ENCODE measurements at regions not wholly inside any gene's neighbourhood (a gene's known extent, or its start where the extent isn't known, plus 50 kb on each side); places are given as distances from the start of the nearest gene placed in this dataset.
"Not testable (repeated sequence)": the region's sequence is repeated elsewhere in the genome, so short reads cannot be mapped to it uniquely, and the experiment has no call there.

- no peak for DNase-seq (ENCODE audit: low read depth, low spot score)
- H3K9me3 ChIP-seq (ENCODE audit: low read depth, low read length) = no peaks in the 10 kb centered on the region
- H3K4me3 ChIP-seq = no peak overlapping the region
- H3K36me3 ChIP-seq (ENCODE audit: insufficient read depth, low read length) = no peaks in the 10 kb centered on the region
- TF ChIP-seq POLR2AphosphoS5 (IDR thresholded peaks at IDR 0.05; ENCODE audit: borderline replicate concordance, low read depth, low read length) (no peak), EZH2 (IDR thresholded peaks at IDR 0.05) (no peak), FOXP2 (optimal IDR thresholded peaks at IDR 0.05; ENCODE audit: control extremely low read depth, extremely low read length, insufficient read depth) (no peak)
- no peak overlapping the region for H3K27ac ChIP-seq
- H3K9ac ChIP-seq (ENCODE audit: insufficient read length) = no peak overlapping the region
These were observed 66.7 kb downstream of the SOX9 start for GRCh38 chr17:72187556-72187955.

- TF ChIP-seq POLR2AphosphoS5 (IDR thresholded peaks at IDR 0.05; ENCODE audit: borderline replicate concordance, low read depth, low read length) (no peak), EZH2 (IDR thresholded peaks at IDR 0.05) (no peak), FOXP2 (optimal IDR thresholded peaks at IDR 0.05; ENCODE audit: control extremely low read depth, extremely low read length, insufficient read depth) (no peak)
- DNase-seq (ENCODE audit: low read depth, low spot score) = no peak
- Histone ChIP-seq H3K36me3 (ENCODE audit: insufficient read depth, low read length) (no peaks in the 10 kb centered on the region), H3K9ac (ENCODE audit: insufficient read length) (no peak overlapping the region), H3K27ac (no peak overlapping the region), H3K9me3 (ENCODE audit: low read depth, low read length) (no peaks in the 10 kb centered on the region), H3K4me3 (no peak overlapping the region)
These were observed 68.0 kb downstream of the SOX9 start for GRCh38 chr17:72188801-72189200.

GRCh38 chr17:72189768-72190593 is 69.2 kb downstream of the SOX9 start:
- no peak for TF ChIP-seq EZH2 (IDR thresholded peaks at IDR 0.05)
- TF ChIP-seq FOXP2 (optimal IDR thresholded peaks at IDR 0.05; ENCODE audit: control extremely low read depth, extremely low read length, insufficient read depth) = no peak

GRCh38 chr17:72191356-72191755 is 70.5 kb downstream of the SOX9 start:
- no peak overlapping the region for H3K27ac ChIP-seq
- H3K4me3 ChIP-seq = no peak overlapping the region
- no peaks in the 10 kb centered on the region for H3K9me3 ChIP-seq (ENCODE audit: low read depth, low read length)
- no peaks in the 10 kb centered on the region for H3K36me3 ChIP-seq (ENCODE audit: insufficient read depth, low read length)
- TF ChIP-seq POLR2AphosphoS5 (IDR thresholded peaks at IDR 0.05; ENCODE audit: borderline replicate concordance, low read depth, low read length) (no peak), FOXP2 (optimal IDR thresholded peaks at IDR 0.05; ENCODE audit: control extremely low read depth, extremely low read length, insufficient read depth) (no peak), EZH2 (IDR thresholded peaks at IDR 0.05) (no peak)
- DNase-seq (ENCODE audit: low read depth, low spot score) = no peak
- H3K9ac ChIP-seq (ENCODE audit: insufficient read length) = no peak overlapping the region

More at GRCh38 chr17:72189768-72190593, 69.2 kb downstream of the SOX9 start:
- DNase-seq (ENCODE audit: low read depth, low spot score) = no peak
- H3K9ac ChIP-seq (ENCODE audit: insufficient read length) = no peak overlapping the region
- H3K27ac ChIP-seq = no peak overlapping the region
- no peaks in the 10 kb centered on the region for H3K9me3 ChIP-seq (ENCODE audit: low read depth, low read length)
- no peak overlapping the region for H3K4me3 ChIP-seq
- H3K36me3 ChIP-seq (ENCODE audit: insufficient read depth, low read length) = no peaks in the 10 kb centered on the region

GRCh38 chr17:72191921-72192799 is 71.3 kb downstream of the SOX9 start:
- Histone ChIP-seq H3K36me3 (ENCODE audit: insufficient read depth, low read length) (no peaks in the 10 kb centered on the region), H3K9ac (ENCODE audit: insufficient read length) (no peak overlapping the region), H3K27ac (no peak overlapping the region), H3K9me3 (ENCODE audit: low read depth, low read length) (no peaks in the 10 kb centered on the region), H3K4me3 (no peak overlapping the region)
- no peak for TF ChIP-seq POLR2AphosphoS5 (IDR thresholded peaks at IDR 0.05; ENCODE audit: borderline replicate concordance, low read depth, low read length)
- no peak for TF ChIP-seq EZH2 (IDR thresholded peaks at IDR 0.05)
- TF ChIP-seq FOXP2 (optimal IDR thresholded peaks at IDR 0.05; ENCODE audit: control extremely low read depth, extremely low read length, insufficient read depth) = no peak
- DNase-seq (ENCODE audit: low read depth, low spot score) = no peak

GRCh38 chr17:72192800-72193192 is 72.0 kb downstream of the SOX9 start:
- no peak for TF ChIP-seq FOXP2 (optimal IDR thresholded peaks at IDR 0.05; ENCODE audit: control extremely low read depth, extremely low read length, insufficient read depth)
- no peak for TF ChIP-seq POLR2AphosphoS5 (IDR thresholded peaks at IDR 0.05; ENCODE audit: borderline replicate concordance, low read depth, low read length)
- TF ChIP-seq EZH2 (IDR thresholded peaks at IDR 0.05) = no peak
- H3K9me3 ChIP-seq (ENCODE audit: low read depth, low read length) = no peaks in the 10 kb centered on the region
- no peak overlapping the region for H3K9ac ChIP-seq (ENCODE audit: insufficient read length)
- DNase-seq (ENCODE audit: low read depth, low spot score) = no peak
- H3K4me3 ChIP-seq = no peak overlapping the region
- H3K27ac ChIP-seq = no peak overlapping the region
- H3K36me3 ChIP-seq (ENCODE audit: insufficient read depth, low read length) = no peaks in the 10 kb centered on the region

- Histone ChIP-seq H3K36me3 (ENCODE audit: insufficient read depth, low read length) (no peaks in the 10 kb centered on the region), H3K9ac (ENCODE audit: insufficient read length) (no peak overlapping the region), H3K9me3 (ENCODE audit: low read depth, low read length) (no peaks in the 10 kb centered on the region), H3K4me3 (no peak overlapping the region), H3K27ac (no peak overlapping the region)
- DNase-seq (ENCODE audit: low read depth, low spot score) = no peak
- TF ChIP-seq POLR2AphosphoS5 (IDR thresholded peaks at IDR 0.05; ENCODE audit: borderline replicate concordance, low read depth, low read length) (no peak), FOXP2 (optimal IDR thresholded peaks at IDR 0.05; ENCODE audit: control extremely low read depth, extremely low read length, insufficient read depth) (no peak), EZH2 (IDR thresholded peaks at IDR 0.05) (no peak)
These were observed 72.7 kb downstream of the SOX9 start for GRCh38 chr17:72193391-72194106.

- H3K9me3 ChIP-seq (ENCODE audit: low read depth, low read length); H3K27ac ChIP-seq; H3K36me3 ChIP-seq (ENCODE audit: insufficient read depth, low read length); DNase-seq (ENCODE audit: low read depth, low spot score); H3K9ac ChIP-seq (ENCODE audit: insufficient read length); H3K4me3 ChIP-seq: not testable (repeated sequence)
These were observed 73.3 kb downstream of the SOX9 start for GRCh38 chr17:72194107-72194440.

All from SK-N-MC (cell line).